Keratinocyte (primary cell): ENCODE measurements at regions not wholly inside any gene's neighbourhood (a gene's known extent, or its start where the extent isn't known, plus 50 kb on each side); places are given as distances from the start of the nearest gene placed in this dataset.

ENCODE experiments used
- DNase-seq: peaks from one replicate; pipeline ENCODE4 v3.0.0-alpha.2; 2011; ENCODE audit warnings: low read depth, missing footprints, low spot score
- FAIRE-seq: peaks from 2 replicates; lab custom pipeline; 2011; peaks lifted over from hg19 to GRCh38; lab: Jason Lieb, UNC
- H2AFZ ChIP-seq: 2 replicates; pipeline ENCODE4 v1.6.0; 2012; ENCODE audit warnings: low read length, control low read depth, inconsistent platforms; ENCODE audit not compliant: control insufficient read depth
- H3K27ac ChIP-seq: 2 replicates; pipeline ENCODE4 v1.5.1; 2011; ENCODE audit warnings: low read length; ENCODE audit not compliant: control insufficient read depth, insufficient read depth
- H3K27me3 ChIP-seq: 3 replicates; pipeline ENCODE4 v1.6.0; 2011; ENCODE audit warnings: low read length; ENCODE audit not compliant: control insufficient read depth, insufficient read depth; ENCODE audit errors: extremely low read depth
- H3K36me3 ChIP-seq, 2 experiments: 2 replicates in 1 of 2; 3 replicates in 1 of 2; pipeline ENCODE4 v1.5.1; 2011; ENCODE audit warnings: low read length in 2 of 2, mild to moderate bottlenecking in 1 of 2; ENCODE audit not compliant: control insufficient read depth in 2 of 2, insufficient read depth in 2 of 2; ENCODE audit errors: extremely low read depth in 1 of 2
- H3K4me1 ChIP-seq: 3 replicates; pipeline ENCODE4 v1.5.1; 2011; ENCODE audit warnings: low read length; ENCODE audit not compliant: control insufficient read depth, insufficient read depth; ENCODE audit errors: extremely low read depth
- H3K4me2 ChIP-seq: 3 replicates; pipeline ENCODE4 v1.6.0; 2011; ENCODE audit warnings: low read depth, low read length; ENCODE audit not compliant: control insufficient read depth, insufficient read depth; ENCODE audit errors: extremely low read depth
- H3K4me3 ChIP-seq, 3 experiments: fragments of 200-600 bp in 1 of 3; sonication (generic) in 1 of 3; 2 replicates in 2 of 3; 3 replicates in 1 of 3; pipeline ENCODE4 v1.5.1; 2011 to 2016; ENCODE audit warnings: low read length in 3 of 3, mild to moderate bottlenecking in 3 of 3, control low read depth in 2 of 3, inconsistent platforms in 1 of 3, low read depth in 1 of 3, mixed read lengths in 1 of 3, mixed run types in 1 of 3, moderate library complexity in 1 of 3; ENCODE audit not compliant: control insufficient read depth in 2 of 3, insufficient read depth in 2 of 3; ENCODE audit errors: extremely low read depth in 1 of 3
- H3K79me2 ChIP-seq: 2 replicates; pipeline ENCODE4 v1.6.0; 2012; ENCODE audit warnings: low read length; ENCODE audit not compliant: control insufficient read depth, insufficient read depth
- H3K9ac ChIP-seq: 3 replicates; pipeline ENCODE4 v1.6.0; 2011; ENCODE audit warnings: low read length; ENCODE audit not compliant: control insufficient read depth, insufficient read depth; ENCODE audit errors: extremely low read depth
- H3K9me1 ChIP-seq: 3 replicates; pipeline ENCODE4 v1.6.0; 2011; ENCODE audit warnings: low read length; ENCODE audit not compliant: control insufficient read depth, insufficient read depth; ENCODE audit errors: extremely low read depth
- H3K9me3 ChIP-seq: 2 replicates; pipeline ENCODE4 v1.5.1; 2012; ENCODE audit warnings: low read depth, low read length; ENCODE audit not compliant: control insufficient read depth
- H4K20me1 ChIP-seq: 3 replicates; pipeline ENCODE4 v1.6.0; 2011; ENCODE audit warnings: low read length; ENCODE audit not compliant: control insufficient read depth, insufficient read depth; ENCODE audit errors: extremely low read depth
- CTCF ChIP-seq, 3 experiments: IDR thresholded peaks in 1 of 3; conservative IDR thresholded peaks in 1 of 3; optimal IDR thresholded peaks in 1 of 3; 2 replicates in 2 of 3; 3 replicates in 1 of 3; pipeline versions ENCODE3 to v1.5.1; 2011; ENCODE audit warnings: low read length in 3 of 3, mild to moderate bottlenecking in 3 of 3, moderate library complexity in 2 of 3, control low read depth in 1 of 3, inconsistent platforms in 1 of 3; ENCODE audit not compliant: insufficient read depth in 2 of 3; ENCODE audit errors: extremely low read depth in 1 of 3
- EZH2 ChIP-seq: IDR thresholded peaks from one replicate; pipeline ENCODE4 v1.6.1; 2012; ENCODE audit warnings: inconsistent platforms, mild to moderate bottlenecking, low read length, moderate library complexity
- dilution Hi-C: fragments of 300-500 bp; cut with MboI; formaldehyde crosslinking; loops from one replicate; pipeline ENCODE4 v1.7.0; 2020; ENCODE audit warnings: low sequenced_read_pairs; ENCODE audit not compliant: extremely low pct_ligation_motif_present

DNA sequence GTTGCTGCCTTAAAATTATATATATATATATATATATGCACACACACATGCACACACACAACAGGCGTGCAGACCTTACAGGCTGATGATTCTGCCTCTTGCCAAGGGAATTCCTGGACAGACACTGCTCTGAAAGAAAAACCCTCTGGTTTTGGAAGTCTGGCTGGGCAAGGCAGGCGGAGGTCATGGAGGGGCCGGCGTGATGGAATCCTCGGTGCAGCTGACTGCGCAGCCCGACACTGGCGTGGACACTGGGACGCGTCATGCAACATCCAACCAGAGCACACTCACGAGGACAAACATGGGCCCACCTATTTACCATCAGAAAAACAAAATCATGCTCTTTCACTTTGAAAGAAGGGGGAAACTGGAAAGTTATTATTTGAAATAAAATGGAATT lies 235.3 kb downstream of the ZNF516 start:
- no peak for FAIRE-seq
- no peak overlapping the region for H3K4me2 ChIP-seq
- H3K36me3 ChIP-seq = no peaks in the 10 kb centered on the region
- H4K20me1 ChIP-seq = no peaks in the 10 kb centered on the region
- no peak overlapping the region for H3K27ac ChIP-seq
- no peak overlapping the region for H3K4me3 ChIP-seq
- DNase-seq = no peak
- no peaks in the 10 kb centered on the region for H3K27me3 ChIP-seq
- no peak overlapping the region for H2AFZ ChIP-seq
- peaks cover 12% of the 10 kb centered on the region for H3K4me1 ChIP-seq
- no peak for TF ChIP-seq EZH2
- no peak for TF ChIP-seq CTCF (optimal IDR thresholded peaks at IDR 0.05 in 1 of 3, IDR thresholded peaks at IDR 0.05 in 1 of 3, conservative IDR thresholded peaks at IDR 0.05 in 1 of 3; ENCODE audit: extremely low read depth in 1 of 3, insufficient read depth in 2 of 3, low read length in 3 of 3)
- H3K79me2 ChIP-seq = no peaks in the 10 kb centered on the region
- no peaks in the 10 kb centered on the region for H3K9me1 ChIP-seq
- H3K9ac ChIP-seq = no peak overlapping the region
- dilution Hi-C loops = no loop called here
- no peaks in the 10 kb centered on the region for H3K9me3 ChIP-seq

DNA sequence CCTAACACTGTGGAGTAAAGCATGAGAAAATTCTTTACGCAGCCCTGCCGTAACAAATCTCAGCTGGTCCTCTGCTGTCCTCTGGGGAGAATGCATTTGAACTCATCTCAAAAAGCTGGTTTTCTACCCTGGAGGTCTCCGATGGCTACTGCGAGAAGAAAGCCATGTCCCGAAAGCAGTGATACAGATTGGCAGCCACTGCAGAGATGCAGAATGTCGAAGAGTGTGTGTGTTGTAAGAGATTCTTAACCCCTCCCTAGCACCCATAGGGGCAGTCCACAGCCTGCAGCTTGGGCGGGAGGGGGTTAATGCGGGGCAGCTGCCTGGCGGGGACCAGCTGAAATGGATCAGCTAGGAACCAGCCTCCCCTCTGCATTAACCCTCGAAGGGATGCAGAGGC lies 235.9 kb downstream of the ZNF516 start:
- no peaks in the 10 kb centered on the region for H3K9me1 ChIP-seq
- H3K36me3 ChIP-seq = no peaks in the 10 kb centered on the region
- no peak overlapping the region for H2AFZ ChIP-seq
- no peaks in the 10 kb centered on the region for H3K9me3 ChIP-seq
- H3K4me3 ChIP-seq = no peak overlapping the region
- DNase-seq = no peak
- no peak overlapping the region for H3K4me2 ChIP-seq
- dilution Hi-C loops = no loop called here
- no peaks in the 10 kb centered on the region for H3K79me2 ChIP-seq
- H3K27ac ChIP-seq = no peak overlapping the region
- no peak overlapping the region for H3K9ac ChIP-seq
- peaks cover 6% of the 10 kb centered on the region for H3K4me1 ChIP-seq
- no peak for FAIRE-seq
- TF ChIP-seq CTCF (optimal IDR thresholded peaks at IDR 0.05 in 1 of 3, IDR thresholded peaks at IDR 0.05 in 1 of 3, conservative IDR thresholded peaks at IDR 0.05 in 1 of 3; ENCODE audit: extremely low read depth in 1 of 3, insufficient read depth in 2 of 3, low read length in 3 of 3) = no peak
- TF ChIP-seq EZH2 = no peak
- H3K27me3 ChIP-seq = no peaks in the 10 kb centered on the region
- H4K20me1 ChIP-seq = no peaks in the 10 kb centered on the region
